Thyroid gland (tissue), 4 donors: ENCODE measurements at regions not wholly inside any gene's neighbourhood (a gene's known extent, or its start where the extent isn't known, plus 50 kb on each side); places are given as distances from the start of the nearest gene placed in this dataset.
"Not testable (repeated sequence)": the region's sequence is repeated elsewhere in the genome, so short reads cannot be mapped to it uniquely, and the experiment has no call there.

Source experiments
- DNase-seq, 2 donors: peaks; one replicate each; pipeline ENCODE4 v3.0.0-alpha.2; 2019
- H3K27ac ChIP-seq, 3 donors: fragments of 200-600 bp; sonication (generic); 1 replicate in 2 of 3; 2 replicates in 1 of 3; pipeline ENCODE4 v1.5.1; 2016 to 2019; ENCODE audit warnings: mild to moderate bottlenecking in 1 of 3, moderate library complexity in 1 of 3
- H3K27me3 ChIP-seq: fragments of 200-600 bp; sonication (generic); one replicate; pipeline ENCODE4 v1.5.1; 2019
- H3K36me3 ChIP-seq, 2 donors: fragments of 200-600 bp; sonication (generic); one replicate each; pipeline ENCODE4 v1.5.1; 2016 to 2019
- H3K4me1 ChIP-seq, 2 donors: fragments of 200-600 bp; sonication (generic); one replicate each; pipeline ENCODE4 v1.5.1; 2017 to 2019
- H3K4me3 ChIP-seq, 3 donors: fragments of 200-600 bp; sonication (generic); replicated peaks in 1 of 3; 1 replicate in 2 of 3; 2 replicates in 1 of 3; pipeline ENCODE4 v1.5.1; 2016; ENCODE audit warnings: mild to moderate bottlenecking in 1 of 3
- H3K9me3 ChIP-seq: fragments of 200-600 bp; sonication (generic); one replicate; pipeline ENCODE4 v1.5.1; 2017
- CTCF ChIP-seq, 6 experiments: fragments of 200-600 bp in 3 of 6; fragments of 450-650 bp in 3 of 6; sonication (generic) in 3 of 6; IDR thresholded peaks; one replicate each; pipeline ENCODE4 v1.5.1; 2016 to 2019; ENCODE audit warnings: antibody characterized with exemption in 6 of 6, mild to moderate bottlenecking in 2 of 6, inconsistent platforms in 1 of 6, moderate library complexity in 1 of 6
- POLR2A ChIP-seq, 2 donors: fragments of 450-650 bp; IDR thresholded peaks; one replicate each; pipeline ENCODE4 v1.6.1; 2017; ENCODE audit warnings: antibody characterized with exemption in 2 of 2, mild to moderate bottlenecking in 2 of 2, moderate library complexity in 1 of 2
- WGBS, 2 donors: methylation state at CpG; one replicate each; pipeline ENCODE4 v1.1.5; 2017; 5-methylcytosine and 5-hydroxymethylcytosine counted together
- intact Hi-C: fragments of 100-400 bp; cut with DNase I; formaldehyde crosslinking; loops from one replicate; pipeline ENCODE4 v1.15.1; 2023

- no peaks in the 10 kb centered on the region for H3K36me3 ChIP-seq
- no peak for TF ChIP-seq POLR2A (IDR thresholded peaks at IDR 0.05)
- TF ChIP-seq CTCF (IDR thresholded peaks at IDR 0.05): no peak
- H3K4me1 ChIP-seq: peaks cover 13% of the 10 kb centered on the region in 2 donors
- peak overlapping the region in 2 of 3 donors; percentile 48 to 55 for H3K27ac ChIP-seq
- intact Hi-C loops: no loop called here
- H3K27me3 ChIP-seq: no peaks in the 10 kb centered on the region
- WGBS, 2 donors: 48 to 60% methylated on average over 7 of the region's 7 CpGs
- H3K9me3 ChIP-seq: no peaks in the 10 kb centered on the region
- peak; percentile 75 to 84 for DNase-seq
- H3K4me3 ChIP-seq: no peak overlapping the region
These were observed 599.4 kb downstream of the LTN1 start for GRCh38 chr21:28393279-28393678.

GRCh38 chr21:28391938-28392849 lies 600.5 kb downstream of the LTN1 start:
- no peak for TF ChIP-seq CTCF (IDR thresholded peaks at IDR 0.05)
- TF ChIP-seq POLR2A (IDR thresholded peaks at IDR 0.05): no peak
- Histone ChIP-seq H3K27me3 (no peaks in the 10 kb centered on the region), H3K36me3 (no peaks in the 10 kb centered on the region), H3K4me1 (peaks cover 13% of the 10 kb centered on the region in 2 donors), H3K27ac (peak overlapping the region in 1 of 3 donors; percentile 45), H3K9me3 (no peaks in the 10 kb centered on the region), H3K4me3 (no peak overlapping the region)
- 87 to 92% methylated on average over 3 of the region's 3 CpGs for WGBS, 2 donors
- intact Hi-C loops: no loop called here
- DNase-seq: no peak

GRCh38 chr21:28387220-28387619 lies 605.5 kb downstream of the LTN1 start:
- TF ChIP-seq CTCF (IDR thresholded peaks at IDR 0.05): no peak
- no peak for TF ChIP-seq POLR2A (IDR thresholded peaks at IDR 0.05)
- no peaks in the 10 kb centered on the region for H3K27me3 ChIP-seq
- H3K36me3 ChIP-seq: no peaks in the 10 kb centered on the region
- H3K4me1 ChIP-seq: no peaks in the 10 kb centered on the region
- WGBS, 2 donors: 84 to 88% methylated on average over 1 of the region's 1 CpG
- H3K27ac ChIP-seq: no peak overlapping the region
- no peak for DNase-seq
- intact Hi-C loops: no loop called here
- no peaks in the 10 kb centered on the region for H3K9me3 ChIP-seq
- H3K4me3 ChIP-seq: no peak overlapping the region

GRCh38 chr21:28385845-28386244 lies 606.8 kb downstream of the LTN1 start:
- no peaks in the 10 kb centered on the region for H3K4me1 ChIP-seq
- WGBS, 2 donors: 98% methylated on average over 1 of the region's 1 CpG
- no peak for DNase-seq
- no peak overlapping the region for H3K27ac ChIP-seq
- intact Hi-C loops: no loop called here
- H3K4me3 ChIP-seq: no peak overlapping the region
- H3K27me3 ChIP-seq: no peaks in the 10 kb centered on the region
- H3K9me3 ChIP-seq: no peaks in the 10 kb centered on the region
- TF ChIP-seq CTCF (IDR thresholded peaks at IDR 0.05) (no peak), POLR2A (IDR thresholded peaks at IDR 0.05) (no peak)
- H3K36me3 ChIP-seq: no peaks in the 10 kb centered on the region

GRCh38 chr21:28381000-28381745 lies 611.5 kb downstream of the LTN1 start:
- H3K27ac ChIP-seq, H3K36me3 ChIP-seq, H3K4me1 ChIP-seq, H3K9me3 ChIP-seq, H3K27me3 ChIP-seq, intact Hi-C loops, H3K4me3 ChIP-seq, DNase-seq: not testable (repeated sequence)
- 82 to 94% methylated on average over 2 of the region's 2 CpGs for WGBS, 2 donors
